Neural crest cell (in vitro differentiated cells): ENCODE measurements at regions not wholly inside any gene's neighbourhood (a gene's known extent, or its start where the extent isn't known, plus 50 kb on each side); places are given as distances from the start of the nearest gene placed in this dataset.

ENCODE experiments used
- DNase-seq: peaks from one replicate; pipeline ENCODE4 v3.0.0; 2021; ENCODE audit warnings: low read depth, mixed read lengths, low spot score
- H3K27ac Mint-ChIP-seq: one replicate; pipeline ENCODE4 v1.8.0; 2021; ENCODE audit warnings: mild to moderate bottlenecking, mixed read lengths; ENCODE audit not compliant: unreplicated experiment
- H3K27me3 Mint-ChIP-seq: 2 replicates; pipeline ENCODE4 v1.8.0; 2021; ENCODE audit warnings: low read depth, mild to moderate bottlenecking, mixed read lengths
- H3K36me3 Mint-ChIP-seq: 2 replicates; pipeline ENCODE4 v1.8.0; 2021; ENCODE audit warnings: low read depth, mild to moderate bottlenecking, mixed read lengths
- H3K4me1 Mint-ChIP-seq: 2 replicates; pipeline ENCODE4 v1.8.0; 2021; ENCODE audit warnings: mixed read lengths
- H3K4me3 Mint-ChIP-seq: one replicate; pipeline ENCODE4 v1.8.0; 2021; ENCODE audit warnings: mild to moderate bottlenecking, mixed read lengths
- H3K9me3 Mint-ChIP-seq: 2 replicates; pipeline ENCODE4 v1.8.0; 2021; ENCODE audit warnings: mixed read lengths
- CTCF ChIP-seq: fragments of 200-600 bp; sonication (generic); conservative IDR thresholded peaks from 2 replicates; pipeline ENCODE4 v1.5.0; 2021; ENCODE audit warnings: antibody characterized with exemption, mild to moderate bottlenecking

- Mint-ChIP-seq H3K36me3 (no peaks in the 10 kb centered on the region), H3K9me3 (peaks cover 6% of the 10 kb centered on the region), H3K27me3 (no peaks in the 10 kb centered on the region), H3K4me1 (no peaks in the 10 kb centered on the region), H3K27ac (no peak overlapping the region), H3K4me3 (no peak overlapping the region)
- no peak for TF ChIP-seq CTCF
- no peak for DNase-seq
These were observed 1392.9 kb upstream of the NUDT12 start for GRCh38 chr5:104955479-104955878.

GRCh38 chr5:104952876-104953275 lies 1390.3 kb upstream of the NUDT12 start:
- Mint-ChIP-seq H3K4me1 (no peaks in the 10 kb centered on the region), H3K4me3 (no peak overlapping the region), H3K9me3 (peaks cover 3% of the 10 kb centered on the region), H3K27me3 (no peaks in the 10 kb centered on the region), H3K27ac (no peak overlapping the region), H3K36me3 (no peaks in the 10 kb centered on the region)
- TF ChIP-seq CTCF, result no peak
- DNase-seq, result no peak

GRCh38 chr5:104951829-104952228 lies 1389.2 kb upstream of the NUDT12 start:
- no peak overlapping the region for H3K4me3 Mint-ChIP-seq
- no peak for DNase-seq
- H3K36me3 Mint-ChIP-seq, result no peaks in the 10 kb centered on the region
- no peak overlapping the region for H3K27ac Mint-ChIP-seq
- no peaks in the 10 kb centered on the region for H3K27me3 Mint-ChIP-seq
- TF ChIP-seq CTCF, result no peak
- peaks cover 3% of the 10 kb centered on the region for H3K9me3 Mint-ChIP-seq
- no peaks in the 10 kb centered on the region for H3K4me1 Mint-ChIP-seq

GRCh38 chr5:104947076-104947475 lies 1384.5 kb upstream of the NUDT12 start:
- no peaks in the 10 kb centered on the region for H3K4me1 Mint-ChIP-seq
- no peak overlapping the region for H3K27ac Mint-ChIP-seq
- no peaks in the 10 kb centered on the region for H3K36me3 Mint-ChIP-seq
- DNase-seq, result no peak
- no peak overlapping the region for H3K4me3 Mint-ChIP-seq
- H3K27me3 Mint-ChIP-seq, result no peaks in the 10 kb centered on the region
- H3K9me3 Mint-ChIP-seq, result peaks cover 7% of the 10 kb centered on the region
- TF ChIP-seq CTCF, result no peak

GRCh38 chr5:104942735-104943134 lies 1380.1 kb upstream of the NUDT12 start:
- no peaks in the 10 kb centered on the region for H3K27me3 Mint-ChIP-seq
- no peak overlapping the region for H3K27ac Mint-ChIP-seq
- H3K4me1 Mint-ChIP-seq, result no peaks in the 10 kb centered on the region
- H3K9me3 Mint-ChIP-seq, result peaks cover 4% of the 10 kb centered on the region
- no peaks in the 10 kb centered on the region for H3K36me3 Mint-ChIP-seq
- no peak for DNase-seq
- no peak overlapping the region for H3K4me3 Mint-ChIP-seq
- TF ChIP-seq CTCF, result no peak
